Mucosa of gallbladder (tissue), 1 donor: ENCODE measurements at regions not wholly inside any gene's neighbourhood (a gene's known extent, or its start where the extent isn't known, plus 50 kb on each side); places are given as distances from the start of the nearest gene placed in this dataset.

ENCODE experiments used
- DNase-seq: peaks from one replicate; pipeline ENCODE4 v3.0.0-alpha.2; 2020; ENCODE audit warnings: low spot score
- donor health status: DM: no; HTN: no; CAD: no.

- no peak for DNase-seq
Observed at GRCh38 chr15:46548989-46549388, 914.2 kb downstream of the SQOR start.

- DNase-seq: no peak
Observed at GRCh38 chr15:46552316-46552715, 917.5 kb downstream of the SQOR start.

GRCh38 chr15:46555547-46555946 lies 920.7 kb downstream of the SQOR start:
- DNase-seq: no peak

GRCh38 chr15:46556010-46556409 lies 921.2 kb downstream of the SQOR start:
- DNase-seq: no peak

- no peak for DNase-seq
Observed at GRCh38 chr15:46556559-46557379, 921.9 kb downstream of the SQOR start.

- no peak for DNase-seq
Observed at GRCh38 chr15:46567968-46568367, 933.1 kb downstream of the SQOR start.

GRCh38 chr15:46569781-46570180 lies 935.0 kb downstream of the SQOR start:
- no peak for DNase-seq

- DNase-seq: no peak
Observed at GRCh38 chr15:46576646-46577395, 942.0 kb downstream of the SQOR start.

- DNase-seq: no peak
Observed at GRCh38 chr15:46577767-46578166, 942.9 kb downstream of the SQOR start.

- no peak for DNase-seq
Observed at GRCh38 chr15:46580487-46580886, 945.7 kb downstream of the SQOR start.

- no peak for DNase-seq
Observed at GRCh38 chr15:46580924-46581323, 946.1 kb downstream of the SQOR start.

GRCh38 chr15:46589088-46589487 lies 954.3 kb downstream of the SQOR start:
- DNase-seq: no peak

GRCh38 chr15:46591462-46591861 lies 956.6 kb downstream of the SQOR start:
- DNase-seq: no peak

GRCh38 chr15:46595016-46595415 lies 960.2 kb downstream of the SQOR start:
- no peak for DNase-seq

GRCh38 chr15:46607077-46607476 lies 972.2 kb downstream of the SQOR start:
- DNase-seq: no peak

- no peak for DNase-seq
Observed at GRCh38 chr15:46616033-46616432, 981.2 kb downstream of the SQOR start.

GRCh38 chr15:46617507-46617906 lies 982.7 kb downstream of the SQOR start:
- no peak for DNase-seq

- DNase-seq: no peak
Observed at GRCh38 chr15:46618984-46619383, 984.2 kb downstream of the SQOR start.

- DNase-seq: no peak
Observed at GRCh38 chr15:46620392-46621013, 985.7 kb downstream of the SQOR start.

- no peak for DNase-seq
Observed at GRCh38 chr15:46622851-46623250, 988.0 kb downstream of the SQOR start.

GRCh38 chr15:46636206-46636605 lies 1001.4 kb downstream of the SQOR start:
- no peak for DNase-seq
